ENCODE measurements at regions not wholly inside any gene's neighbourhood (a gene's known extent, or its start where the extent isn't known, plus 50 kb on each side); places are given as distances from the start of the nearest gene placed in this dataset.

GRCh38 chr3:150114273-150114672 lies 143.6 kb upstream of the PFN2 start:
- no peak for ATAC-seq
- no peak for DNase-seq
- H3K9me3 ChIP-seq = no peaks in the 10 kb centered on the region
- no peak for TF ChIP-seq POLR2A (IDR thresholded peaks at IDR 0.05)
- TF ChIP-seq CTCF (IDR thresholded peaks at IDR 0.05) = no peak
- intact Hi-C loops (cut with DNase I) = no loop called here
- WGBS, 4 donors = 64 to 78% (median 72%) methylated on average over 2 of the region's 2 CpGs
- H3K27ac ChIP-seq = no peak overlapping the region
- H3K36me3 ChIP-seq = no peaks in the 10 kb centered on the region
- H3K4me3 ChIP-seq = no peak overlapping the region
- no peaks in the 10 kb centered on the region for H3K27me3 ChIP-seq
- no peaks in the 10 kb centered on the region for H3K4me1 ChIP-seq

- TF ChIP-seq POLR2A (IDR thresholded peaks at IDR 0.05) (no peak), CTCF (IDR thresholded peaks at IDR 0.05) (no peak)
- H3K36me3 ChIP-seq = no peaks in the 10 kb centered on the region
- no peak overlapping the region for H3K4me3 ChIP-seq
- intact Hi-C loops (cut with DNase I) = no loop called here
- H3K27me3 ChIP-seq = no peaks in the 10 kb centered on the region
- ATAC-seq (no peak), DNase-seq (no peak)
- no peak overlapping the region for H3K27ac ChIP-seq
- WGBS, 4 donors = 96 to 98% (median 97%) methylated on average over 5 of the region's 5 CpGs
- H3K9me3 ChIP-seq = no peaks in the 10 kb centered on the region
- H3K4me1 ChIP-seq = no peaks in the 10 kb centered on the region
Observed at GRCh38 chr3:150110097-150110496, 139.4 kb upstream of the PFN2 start.

GRCh38 chr3:150107429-150108175 lies 136.9 kb upstream of the PFN2 start:
- ATAC-seq = no peak
- H3K27me3 ChIP-seq = no peaks in the 10 kb centered on the region
- H3K9me3 ChIP-seq = no peaks in the 10 kb centered on the region
- DNase-seq = no peak
- intact Hi-C loops (cut with DNase I) = no loop called here
- no peak for TF ChIP-seq CTCF (IDR thresholded peaks at IDR 0.05)
- no peak for TF ChIP-seq POLR2A (IDR thresholded peaks at IDR 0.05)
- no peaks in the 10 kb centered on the region for H3K36me3 ChIP-seq
- H3K4me3 ChIP-seq = no peak overlapping the region
- H3K27ac ChIP-seq = no peak overlapping the region
- WGBS, 4 donors = 77 to 84% (median 82%) methylated on average over 5 of the region's 5 CpGs
- H3K4me1 ChIP-seq = no peaks in the 10 kb centered on the region

GRCh38 chr3:150106740-150107428 lies 136.2 kb upstream of the PFN2 start:
- TF ChIP-seq CTCF (IDR thresholded peaks at IDR 0.05) (no peak), POLR2A (IDR thresholded peaks at IDR 0.05) (no peak)

More at GRCh38 chr3:150106740-150107428, 136.2 kb upstream of the PFN2 start:
- 50 to 66% (median 64%) methylated on average over 2 of the region's 2 CpGs for WGBS, 4 donors
- Histone ChIP-seq H3K27me3 (no peaks in the 10 kb centered on the region), H3K36me3 (no peaks in the 10 kb centered on the region), H3K4me1 (no peaks in the 10 kb centered on the region), H3K9me3 (peaks cover 0 to 6% (median 0%) of the 10 kb centered on the region in 12 donors), H3K4me3 (no peak overlapping the region), H3K27ac (no peak overlapping the region)
- intact Hi-C loops (cut with DNase I) = no loop called here
- DNase-seq (no peak), ATAC-seq (no peak)
